Endodermal cell (in vitro differentiated cells): ENCODE measurements at regions not wholly inside any gene's neighbourhood (a gene's known extent, or its start where the extent isn't known, plus 50 kb on each side); places are given as distances from the start of the nearest gene placed in this dataset.

Experiments
- DNase-seq: peaks from one replicate; pipeline ENCODE4 v3.0.0-alpha.2; 2017
- H3K27ac ChIP-seq: 2 replicates; pipeline ENCODE4 v1.5.1; 2013; ENCODE audit warnings: mild to moderate bottlenecking, low read depth, low read length, moderate library complexity
- H3K27me3 ChIP-seq: 2 replicates; pipeline ENCODE4 v1.6.1; 2013; ENCODE audit warnings: mild to moderate bottlenecking, low read length, moderate library complexity; ENCODE audit not compliant: insufficient read depth, control insufficient read depth, poor library complexity, severe bottlenecking
- H3K36me3 ChIP-seq: 2 replicates; pipeline ENCODE4 v1.7.0; 2013; ENCODE audit warnings: mild to moderate bottlenecking, low read length, moderate library complexity; ENCODE audit not compliant: control insufficient read depth, insufficient read depth
- H3K4me1 ChIP-seq: one replicate; pipeline ENCODE4 v1.7.0; 2013; ENCODE audit warnings: low read length; ENCODE audit not compliant: control insufficient read depth, insufficient read depth
- H3K4me3 ChIP-seq: 2 replicates; pipeline ENCODE4 v1.5.1; 2013; ENCODE audit warnings: mild to moderate bottlenecking, low read length, moderate library complexity
- H3K9ac ChIP-seq: 2 replicates; pipeline ENCODE4 v1.6.1; 2013; ENCODE audit warnings: mild to moderate bottlenecking, low read length, moderate library complexity; ENCODE audit not compliant: poor library complexity, severe bottlenecking; ENCODE audit errors: extremely low read depth
- H3K9me3 ChIP-seq: 2 replicates; pipeline ENCODE4 v1.6.1; 2013; ENCODE audit warnings: mild to moderate bottlenecking, low read length, moderate library complexity; ENCODE audit not compliant: control insufficient read depth
- H3K27ac Mint-ChIP-seq: 2 replicates; pipeline ENCODE4 v1.8.0; 2020; ENCODE audit warnings: mixed read lengths
- H3K27me3 Mint-ChIP-seq: 2 replicates; pipeline ENCODE4 v1.8.0; 2021; ENCODE audit warnings: mild to moderate bottlenecking, mixed read lengths; ENCODE audit not compliant: insufficient read depth
- H3K36me3 Mint-ChIP-seq: 2 replicates; pipeline ENCODE4 v1.8.0; 2020; ENCODE audit warnings: low read depth, mixed read lengths
- H3K4me1 Mint-ChIP-seq: 2 replicates; pipeline ENCODE4 v1.8.0; 2020; ENCODE audit warnings: mixed read lengths
- H3K4me3 Mint-ChIP-seq: 2 replicates; pipeline ENCODE4 v1.8.0; 2020; ENCODE audit warnings: mild to moderate bottlenecking, moderate library complexity, mixed read lengths
- H3K9me3 Mint-ChIP-seq: 2 replicates; pipeline ENCODE4 v1.8.0; 2020; ENCODE audit warnings: mild to moderate bottlenecking, mixed read lengths
- WGBS, 2 experiments: methylation state at CpG; one replicate each; pipeline versions ENCODE4 v1.1.5 to v1.1.7; 2013; ENCODE audit warnings: missing lambda C conversion rate in 2 of 2, mixed read lengths in 1 of 2; ENCODE audit not compliant: insufficient coverage in 1 of 2, insufficient read length in 1 of 2; 5-methylcytosine and 5-hydroxymethylcytosine counted together
- TF ChIP-seq, protein P1 (sequence below): fragments of 200-600 bp; sonication (generic); conservative IDR thresholded peaks from 2 replicates; pipeline ENCODE4 v1.5.0; 2021; ENCODE audit warnings: antibody characterized with exemption, mild to moderate bottlenecking

DNA sequence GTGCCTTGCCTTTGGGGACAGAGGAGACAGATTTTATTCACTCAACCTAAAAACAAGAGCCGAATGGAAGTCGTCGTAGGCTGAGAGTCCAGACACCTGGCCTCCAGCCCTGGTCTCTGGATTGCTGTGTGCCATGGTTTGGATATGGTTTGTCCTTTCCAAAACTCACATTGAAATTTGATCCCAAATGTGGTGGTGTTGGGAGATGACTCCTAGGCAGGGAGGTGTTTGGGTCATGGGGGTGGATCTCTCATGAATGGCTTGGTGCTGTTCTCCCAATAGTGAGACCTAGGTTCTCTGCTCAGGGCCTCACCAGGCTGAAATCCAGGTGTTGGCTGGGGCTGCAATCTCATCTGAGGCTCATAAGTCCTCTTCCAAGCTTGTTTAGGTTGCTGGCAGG lies 75.5 kb downstream of the FOXD2 start:
- peaks cover 78% of the 10 kb centered on the region for H3K27me3 Mint-ChIP-seq
- no peak overlapping the region for H3K4me3 ChIP-seq
- 84 to 100% methylated on average over 1 to 3 of the region's 3 CpGs for whole genome bisulfite sequencing, 2 experiments

DNA sequence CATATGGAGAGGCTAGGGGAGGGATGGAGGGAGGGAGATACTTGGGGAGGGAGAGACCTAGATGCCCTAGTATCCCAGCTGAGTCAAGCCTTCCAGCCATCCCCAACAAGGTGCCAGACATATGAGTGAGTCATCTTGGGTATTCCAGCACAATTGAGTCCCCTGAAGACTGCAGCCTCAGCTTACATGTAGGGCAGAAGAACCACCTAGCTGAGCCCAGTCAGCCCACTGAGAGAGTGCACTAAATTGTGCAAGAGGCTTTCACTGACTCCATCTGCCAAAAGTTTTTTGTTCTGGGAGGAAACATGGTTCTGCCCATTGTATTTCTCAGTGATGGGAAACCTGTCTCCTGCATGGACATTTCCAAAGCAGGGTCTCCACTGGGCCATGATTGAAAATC lies 76.4 kb downstream of the FOXD2 start:
- Histone ChIP-seq H3K27me3 (peaks cover 9% of the 10 kb centered on the region), H3K27ac (no peak overlapping the region)
- no peaks in the 10 kb centered on the region for H3K4me1 Mint-ChIP-seq

More for the DNA sequence above, 75.5 kb downstream of the FOXD2 start:
- DNase-seq: peak; percentile 22
- TF ChIP-seq, protein P1, sequence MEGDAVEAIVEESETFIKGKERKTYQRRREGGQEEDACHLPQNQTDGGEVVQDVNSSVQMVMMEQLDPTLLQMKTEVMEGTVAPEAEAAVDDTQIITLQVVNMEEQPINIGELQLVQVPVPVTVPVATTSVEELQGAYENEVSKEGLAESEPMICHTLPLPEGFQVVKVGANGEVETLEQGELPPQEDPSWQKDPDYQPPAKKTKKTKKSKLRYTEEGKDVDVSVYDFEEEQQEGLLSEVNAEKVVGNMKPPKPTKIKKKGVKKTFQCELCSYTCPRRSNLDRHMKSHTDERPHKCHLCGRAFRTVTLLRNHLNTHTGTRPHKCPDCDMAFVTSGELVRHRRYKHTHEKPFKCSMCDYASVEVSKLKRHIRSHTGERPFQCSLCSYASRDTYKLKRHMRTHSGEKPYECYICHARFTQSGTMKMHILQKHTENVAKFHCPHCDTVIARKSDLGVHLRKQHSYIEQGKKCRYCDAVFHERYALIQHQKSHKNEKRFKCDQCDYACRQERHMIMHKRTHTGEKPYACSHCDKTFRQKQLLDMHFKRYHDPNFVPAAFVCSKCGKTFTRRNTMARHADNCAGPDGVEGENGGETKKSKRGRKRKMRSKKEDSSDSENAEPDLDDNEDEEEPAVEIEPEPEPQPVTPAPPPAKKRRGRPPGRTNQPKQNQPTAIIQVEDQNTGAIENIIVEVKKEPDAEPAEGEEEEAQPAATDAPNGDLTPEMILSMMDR: no peak
- H3K27ac Mint-ChIP-seq: no peak overlapping the region
- H3K9me3 ChIP-seq: peaks cover 21% of the 10 kb centered on the region
- H3K36me3 ChIP-seq: no peaks in the 10 kb centered on the region
- H3K27me3 ChIP-seq: peaks cover 13% of the 10 kb centered on the region
- H3K4me1 Mint-ChIP-seq: peaks cover 3% of the 10 kb centered on the region
- no peak overlapping the region for H3K9ac ChIP-seq
- no peaks in the 10 kb centered on the region for H3K4me1 ChIP-seq
- no peak overlapping the region for H3K4me3 Mint-ChIP-seq
- H3K36me3 Mint-ChIP-seq: no peaks in the 10 kb centered on the region
- H3K27ac ChIP-seq: no peak overlapping the region
- peaks cover 13% of the 10 kb centered on the region for H3K9me3 Mint-ChIP-seq

DNA sequence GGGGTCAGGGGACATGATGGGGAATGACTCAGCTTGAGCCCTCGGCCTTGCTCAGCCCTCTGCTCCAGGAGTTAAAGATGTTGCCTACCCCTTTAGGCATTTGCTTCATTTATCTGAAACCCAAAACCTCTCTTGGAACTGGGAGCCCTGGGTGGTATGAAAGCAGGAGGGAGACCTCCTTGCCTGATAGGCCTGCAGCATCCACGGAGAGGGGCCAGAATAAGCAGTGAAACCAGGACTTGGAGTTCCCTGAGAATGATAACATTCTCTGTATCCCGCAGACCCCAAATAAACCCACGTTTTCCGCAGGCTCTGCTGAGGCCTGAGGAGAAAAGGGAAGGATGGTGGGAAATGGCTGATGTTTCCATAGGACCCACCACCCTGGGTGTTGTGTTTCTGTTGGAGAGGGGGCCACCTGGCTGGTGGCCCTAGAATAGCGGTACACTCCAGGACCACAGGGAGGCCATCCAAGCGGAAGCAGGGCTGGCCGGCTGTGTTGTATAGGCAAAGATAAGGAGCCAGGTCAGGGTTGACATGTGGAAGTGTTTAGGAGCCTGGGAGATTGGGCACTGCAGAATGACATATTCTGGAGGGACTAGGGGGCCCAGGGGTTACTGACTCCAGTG lies 77.4 kb downstream of the FOXD2 start:
- whole genome bisulfite sequencing, 2 experiments: 87 to 92% methylated on average over 3 to 8 of the region's 8 CpGs
- TF ChIP-seq, protein P1: peak; percentile 55
- Histone ChIP-seq H3K4me1 (no peaks in the 10 kb centered on the region), H3K27ac (no peak overlapping the region), H3K9ac (no peak overlapping the region), H3K36me3 (no peaks in the 10 kb centered on the region), H3K9me3 (peaks cover 21% of the 10 kb centered on the region), H3K27me3 (peaks cover 9% of the 10 kb centered on the region), H3K4me3 (no peak overlapping the region)
- Mint-ChIP-seq H3K4me3 (no peak overlapping the region), H3K9me3 (peaks cover 13% of the 10 kb centered on the region), H3K4me1 (no peaks in the 10 kb centered on the region), H3K36me3 (no peaks in the 10 kb centered on the region), H3K27me3 (peaks cover 65% of the 10 kb centered on the region), H3K27ac (no peak overlapping the region)
- DNase-seq: peak; percentile 52

More for the DNA sequence above, 76.4 kb downstream of the FOXD2 start:
- no peaks in the 10 kb centered on the region for H3K36me3 ChIP-seq
- H3K36me3 Mint-ChIP-seq: no peaks in the 10 kb centered on the region
- no peak overlapping the region for H3K4me3 ChIP-seq
- peaks cover 72% of the 10 kb centered on the region for H3K27me3 Mint-ChIP-seq
- H3K9me3 ChIP-seq: peaks cover 21% of the 10 kb centered on the region
- no peaks in the 10 kb centered on the region for H3K4me1 ChIP-seq
- H3K4me3 Mint-ChIP-seq: no peak overlapping the region
- no peak overlapping the region for H3K9ac ChIP-seq
- DNase-seq: peak; percentile 17
- H3K9me3 Mint-ChIP-seq: peaks cover 13% of the 10 kb centered on the region
- H3K27ac Mint-ChIP-seq: no peak overlapping the region
- TF ChIP-seq, protein P1: no peak
